C4-2B (cell line): ENCODE measurements at regions not wholly inside any gene's neighbourhood (a gene's known extent, or its start where the extent isn't known, plus 50 kb on each side); places are given as distances from the start of the nearest gene placed in this dataset.

Experiments used
- CTCF ChIP-seq: fragments of 450-650 bp; conservative IDR thresholded peaks from 2 replicates; pipeline ENCODE4 v1.5.1; 2017; ENCODE audit warnings: mild to moderate bottlenecking
- ZFX ChIP-seq: fragments of 450-650 bp; IDR thresholded peaks from 2 replicates; pipeline ENCODE4 v1.6.1; 2017

- TF ChIP-seq CTCF (no peak), ZFX (no peak)
Measured at GRCh38 chr2:12034382-12034781, 287.9 kb downstream of the LPIN1 start.
